ENCODE measurements at regions not wholly inside any gene's neighbourhood (a gene's known extent, or its start where the extent isn't known, plus 50 kb on each side); places are given as distances from the start of the nearest gene placed in this dataset.

GRCh38 chr11:122202951-122203456 is 87.0 kb upstream of the BLID start:
- Mint-ChIP-seq H3K9me3 (no peaks in the 10 kb centered on the region), H3K27ac (peak overlapping the region; percentile 88 to 100 (median 99))

GRCh38 chr11:122202161-122202950 is 86.3 kb upstream of the BLID start:
- H3K36me3 Mint-ChIP-seq (ENCODE audit: low read depth): peaks cover 3% of the 10 kb centered on the region

More at GRCh38 chr11:122202951-122203456, 87.0 kb upstream of the BLID start:
- peak overlapping the region; percentile 88 to 89 (median 89) for H3K4me3 Mint-ChIP-seq
- TF ChIP-seq CTCF (IDR thresholded peaks at IDR 0.05; ENCODE audit: unreplicated experiment in 3 of 3): peak; percentile 96 to 97 (median 97)
- H3K27me3 Mint-ChIP-seq (ENCODE audit: low read depth): no peaks in the 10 kb centered on the region
- peaks cover 70% of the 10 kb centered on the region for H3K4me1 Mint-ChIP-seq
- no peaks in the 10 kb centered on the region for H3K36me3 Mint-ChIP-seq (ENCODE audit: low read depth)

GRCh38 chr11:122201106-122201505 is 85.1 kb upstream of the BLID start:
- Mint-ChIP-seq H3K4me1 (peaks cover 52% of the 10 kb centered on the region), H3K27me3 (ENCODE audit: low read depth) (peaks cover 4% of the 10 kb centered on the region), H3K9me3 (no peaks in the 10 kb centered on the region), H3K4me3 (peak overlapping the region; percentile 68 to 85 (median 79)), H3K36me3 (ENCODE audit: low read depth) (peaks cover 3% of the 10 kb centered on the region), H3K27ac (peak overlapping the region; percentile 32 to 71 (median 58))
- no peak for TF ChIP-seq CTCF (IDR thresholded peaks at IDR 0.05; ENCODE audit: unreplicated experiment in 3 of 3)

More at GRCh38 chr11:122202161-122202950, 86.3 kb upstream of the BLID start:
- H3K27me3 Mint-ChIP-seq (ENCODE audit: low read depth): peaks cover 4% of the 10 kb centered on the region
- peak overlapping the region; percentile 88 to 100 (median 99) for H3K27ac Mint-ChIP-seq
- H3K4me1 Mint-ChIP-seq: peaks cover 63% of the 10 kb centered on the region
- TF ChIP-seq CTCF (IDR thresholded peaks at IDR 0.05; ENCODE audit: unreplicated experiment in 3 of 3): no peak
- H3K4me3 Mint-ChIP-seq: peak overlapping the region; percentile 88 to 89 (median 89)
- no peaks in the 10 kb centered on the region for H3K9me3 Mint-ChIP-seq

- H3K27me3 Mint-ChIP-seq (ENCODE audit: low read depth): peaks cover 4% of the 10 kb centered on the region
- H3K9me3 Mint-ChIP-seq: no peaks in the 10 kb centered on the region
- H3K27ac Mint-ChIP-seq: peak overlapping the region in 1 of 3 experiments; percentile 21
- no peak for TF ChIP-seq CTCF (IDR thresholded peaks at IDR 0.05; ENCODE audit: unreplicated experiment in 3 of 3)
- peaks cover 41% of the 10 kb centered on the region for H3K4me1 Mint-ChIP-seq
- peaks cover 3% of the 10 kb centered on the region for H3K36me3 Mint-ChIP-seq (ENCODE audit: low read depth)
- H3K4me3 Mint-ChIP-seq: peak overlapping the region in 1 of 3 experiments; percentile 6
Observed at GRCh38 chr11:122199661-122200060, 83.6 kb upstream of the BLID start.

- TF ChIP-seq CTCF (IDR thresholded peaks at IDR 0.05; ENCODE audit: unreplicated experiment in 3 of 3): no peak
- H3K27me3 Mint-ChIP-seq (ENCODE audit: low read depth): peaks cover 4% of the 10 kb centered on the region
- no peak overlapping the region for H3K27ac Mint-ChIP-seq
- H3K4me3 Mint-ChIP-seq: no peak overlapping the region
- H3K36me3 Mint-ChIP-seq (ENCODE audit: low read depth): peaks cover 3% of the 10 kb centered on the region
- no peaks in the 10 kb centered on the region for H3K9me3 Mint-ChIP-seq
- H3K4me1 Mint-ChIP-seq: peaks cover 31% of the 10 kb centered on the region
Observed at GRCh38 chr11:122198291-122198983, 82.4 kb upstream of the BLID start.

Measured in nephron (organoid).